ENCODE measurements at regions not wholly inside any gene's neighbourhood (a gene's known extent, or its start where the extent isn't known, plus 50 kb on each side); places are given as distances from the start of the nearest gene placed in this dataset.

- H3K36me3 ChIP-seq (ENCODE audit: insufficient read depth in 1 of 2, low read depth in 1 of 2) = no peaks in the 10 kb centered on the region
- H3K27ac ChIP-seq = no peak overlapping the region
- intact Hi-C loops (cut with DNase I) = no loop called here
- no peak overlapping the region for H3K4me3 ChIP-seq
- ATAC-seq (no peak), DNase-seq (no peak)
- 87 to 94% (median 90%) methylated on average over 6 of the region's 6 CpGs for WGBS, 3 donors
- peaks cover 0 to 24% (median 4%) of the 10 kb centered on the region in 3 donors for H3K27me3 ChIP-seq (ENCODE audit: insufficient read depth in 3 of 3, low read length in 2 of 3)
- no peaks in the 10 kb centered on the region for H3K4me1 ChIP-seq
- TF ChIP-seq, protein P1, sequence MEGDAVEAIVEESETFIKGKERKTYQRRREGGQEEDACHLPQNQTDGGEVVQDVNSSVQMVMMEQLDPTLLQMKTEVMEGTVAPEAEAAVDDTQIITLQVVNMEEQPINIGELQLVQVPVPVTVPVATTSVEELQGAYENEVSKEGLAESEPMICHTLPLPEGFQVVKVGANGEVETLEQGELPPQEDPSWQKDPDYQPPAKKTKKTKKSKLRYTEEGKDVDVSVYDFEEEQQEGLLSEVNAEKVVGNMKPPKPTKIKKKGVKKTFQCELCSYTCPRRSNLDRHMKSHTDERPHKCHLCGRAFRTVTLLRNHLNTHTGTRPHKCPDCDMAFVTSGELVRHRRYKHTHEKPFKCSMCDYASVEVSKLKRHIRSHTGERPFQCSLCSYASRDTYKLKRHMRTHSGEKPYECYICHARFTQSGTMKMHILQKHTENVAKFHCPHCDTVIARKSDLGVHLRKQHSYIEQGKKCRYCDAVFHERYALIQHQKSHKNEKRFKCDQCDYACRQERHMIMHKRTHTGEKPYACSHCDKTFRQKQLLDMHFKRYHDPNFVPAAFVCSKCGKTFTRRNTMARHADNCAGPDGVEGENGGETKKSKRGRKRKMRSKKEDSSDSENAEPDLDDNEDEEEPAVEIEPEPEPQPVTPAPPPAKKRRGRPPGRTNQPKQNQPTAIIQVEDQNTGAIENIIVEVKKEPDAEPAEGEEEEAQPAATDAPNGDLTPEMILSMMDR (IDR thresholded peaks at IDR 0.05) = no peak
- H3K9me3 ChIP-seq = no peaks in the 10 kb centered on the region
These were observed 247.8 kb downstream of the EIPR1 start for GRCh38 chr2:3129867-3130266.

DNA sequence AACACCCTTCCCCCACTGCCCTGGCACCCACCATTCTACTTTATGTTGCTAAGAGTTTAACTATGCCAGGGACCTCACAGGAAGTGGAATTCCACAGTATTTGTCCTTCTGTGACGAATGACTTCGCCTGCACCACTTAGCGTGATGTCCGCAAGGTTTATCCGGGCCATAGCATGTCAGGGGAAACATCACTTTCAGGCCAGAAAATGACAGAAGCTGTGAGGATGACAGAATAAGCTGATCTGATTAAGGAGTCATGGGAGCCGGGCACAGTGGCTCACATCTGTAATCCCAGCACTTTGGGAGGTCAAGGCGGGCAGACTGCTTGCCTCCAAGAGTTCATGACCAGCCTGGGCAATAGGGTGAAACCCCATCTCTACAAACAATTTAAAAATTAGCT lies 248.8 kb downstream of the EIPR1 start:
- intact Hi-C loops (cut with DNase I) = no loop called here
- Histone ChIP-seq H3K9me3 (no peaks in the 10 kb centered on the region), H3K36me3 (ENCODE audit: insufficient read depth in 1 of 2, low read depth in 1 of 2) (no peaks in the 10 kb centered on the region), H3K27ac (no peak overlapping the region), H3K4me1 (no peaks in the 10 kb centered on the region), H3K27me3 (ENCODE audit: insufficient read depth in 3 of 3, low read length in 2 of 3) (peaks cover 0 to 33% (median 4%) of the 10 kb centered on the region in 3 donors), H3K4me3 (no peak overlapping the region)
- DNase-seq = no peak
- WGBS, 3 donors = 79 to 91% (median 85%) methylated on average over 7 of the region's 7 CpGs
- TF ChIP-seq, protein P1 (IDR thresholded peaks at IDR 0.05) = no peak
- ATAC-seq = no peak

DNA sequence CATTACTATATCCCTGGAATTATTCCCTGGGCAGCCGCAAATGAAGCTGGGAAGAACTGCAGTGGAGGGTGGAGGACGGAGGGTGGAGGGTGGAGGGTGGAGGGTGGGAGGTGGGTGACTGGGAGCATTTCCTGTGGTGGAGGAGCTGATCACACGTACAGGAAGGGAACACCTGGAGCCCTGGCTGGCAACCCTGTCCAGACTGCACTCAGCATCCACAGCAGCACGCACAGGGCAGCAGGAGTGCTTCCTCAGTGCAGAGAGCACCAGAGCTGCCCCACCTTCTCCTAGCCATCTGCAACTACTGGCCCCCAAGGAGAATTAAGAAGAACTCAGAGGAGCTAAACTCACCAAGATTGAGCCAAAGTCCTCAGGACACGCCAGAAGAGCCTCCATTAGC lies 249.9 kb downstream of the EIPR1 start:
- 29 to 32% (median 31%) methylated on average over 4 to 5 of the region's 5 CpGs for WGBS, 3 donors
- no peaks in the 10 kb centered on the region for H3K9me3 ChIP-seq
- intact Hi-C loops (cut with DNase I) = no loop called here
- TF ChIP-seq, protein P1 (IDR thresholded peaks at IDR 0.05) = no peak
- DNase-seq = no peak
- no peak overlapping the region for H3K4me3 ChIP-seq
- no peaks in the 10 kb centered on the region for H3K4me1 ChIP-seq
- no peak overlapping the region for H3K27ac ChIP-seq
- H3K27me3 ChIP-seq (ENCODE audit: insufficient read depth in 3 of 3, low read length in 2 of 3) = peaks cover 0 to 39% (median 4%) of the 10 kb centered on the region in 3 donors
- H3K36me3 ChIP-seq (ENCODE audit: insufficient read depth in 1 of 2, low read depth in 1 of 2) = no peaks in the 10 kb centered on the region
- no peak for ATAC-seq

DNA sequence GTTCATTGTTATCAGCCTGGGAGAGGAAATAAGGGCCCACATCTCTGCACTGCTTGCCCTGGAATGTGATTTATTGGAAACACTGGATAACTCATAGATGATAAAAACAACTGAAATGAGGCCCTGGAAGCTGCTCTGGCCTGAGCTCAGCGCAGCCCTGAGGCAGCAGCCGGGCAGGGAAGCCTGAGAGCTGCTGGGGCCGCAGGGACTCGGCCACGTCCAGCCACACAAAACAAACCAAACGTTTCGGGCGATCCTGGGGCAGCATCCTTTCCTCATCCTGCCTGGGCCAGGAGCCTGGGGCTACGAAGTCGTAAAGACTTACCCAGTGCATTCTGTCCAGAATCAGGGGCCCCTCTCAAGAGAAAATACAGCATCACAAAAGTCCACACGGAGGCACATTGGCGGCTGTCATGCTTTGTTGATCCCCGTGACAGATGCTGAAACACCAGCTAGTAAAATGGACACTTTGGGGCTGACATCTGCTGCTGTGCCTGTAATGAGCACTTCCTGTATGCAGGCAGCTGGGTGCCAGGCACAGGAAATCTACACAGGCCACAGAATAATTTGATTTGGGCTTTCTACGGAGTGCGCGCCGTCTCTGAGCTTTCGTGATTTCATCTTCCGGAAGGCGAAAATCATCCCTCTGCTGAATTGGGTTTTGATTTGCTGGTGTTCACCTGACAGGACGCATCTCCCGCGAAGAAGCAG lies 250.6 kb downstream of the EIPR1 start:
- ATAC-seq (no peak), DNase-seq (no peak)
- Histone ChIP-seq H3K4me1 (no peaks in the 10 kb centered on the region), H3K27ac (no peak overlapping the region), H3K4me3 (no peak overlapping the region), H3K27me3 (ENCODE audit: insufficient read depth in 3 of 3, low read length in 2 of 3) (peaks cover 0 to 38% (median 4%) of the 10 kb centered on the region in 3 donors), H3K9me3 (no peaks in the 10 kb centered on the region), H3K36me3 (ENCODE audit: insufficient read depth in 1 of 2, low read depth in 1 of 2) (no peaks in the 10 kb centered on the region)
- WGBS, 3 donors = 14 to 21% (median 15%) methylated on average over 23 of the region's 23 CpGs
- intact Hi-C loops (cut with DNase I) = no loop called here
- TF ChIP-seq, protein P1 (IDR thresholded peaks at IDR 0.05) = no peak
